HL-60 (cell line): ENCODE measurements at regions not wholly inside any gene's neighbourhood (a gene's known extent, or its start where the extent isn't known, plus 50 kb on each side); places are given as distances from the start of the nearest gene placed in this dataset.

Experiments used
- POLR2AphosphoS5 ChIP-seq: IDR thresholded peaks from 2 replicates; pipeline ENCODE4 v1.6.1; 2012; ENCODE audit warnings: low read depth
- TF ChIP-seq, protein P1 (sequence below): IDR thresholded peaks from 2 replicates; pipeline ENCODE4 v1.6.1; 2012; ENCODE audit warnings: low read depth; ENCODE audit not compliant: insufficient replicate concordance
- TF ChIP-seq, protein P2 (sequence below): IDR thresholded peaks from one replicate; pipeline ENCODE4 v1.5.1; 2011; ENCODE audit warnings: low read length, control low read depth, inconsistent platforms; ENCODE audit not compliant: insufficient read depth

DNA sequence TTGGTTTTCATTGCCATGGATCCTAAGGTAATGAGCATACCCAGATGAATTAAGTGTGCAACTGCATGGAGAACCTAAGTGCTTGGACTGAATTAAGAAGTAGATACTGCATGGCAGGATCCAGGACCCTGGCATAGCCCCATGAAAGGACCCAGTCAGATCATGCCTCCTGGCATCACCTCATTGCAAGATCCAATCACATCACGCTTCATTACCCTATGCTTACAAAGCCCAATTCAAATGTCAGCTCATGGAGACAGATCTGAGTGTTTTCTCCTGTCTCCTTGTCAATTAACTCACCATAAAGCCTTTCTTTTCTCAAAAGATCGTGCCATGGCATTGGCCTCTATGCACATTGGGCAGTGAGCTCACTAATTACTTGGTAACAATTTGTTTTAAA is 519.8 kb upstream of the ZNF804A start:
- TF ChIP-seq, protein P1, sequence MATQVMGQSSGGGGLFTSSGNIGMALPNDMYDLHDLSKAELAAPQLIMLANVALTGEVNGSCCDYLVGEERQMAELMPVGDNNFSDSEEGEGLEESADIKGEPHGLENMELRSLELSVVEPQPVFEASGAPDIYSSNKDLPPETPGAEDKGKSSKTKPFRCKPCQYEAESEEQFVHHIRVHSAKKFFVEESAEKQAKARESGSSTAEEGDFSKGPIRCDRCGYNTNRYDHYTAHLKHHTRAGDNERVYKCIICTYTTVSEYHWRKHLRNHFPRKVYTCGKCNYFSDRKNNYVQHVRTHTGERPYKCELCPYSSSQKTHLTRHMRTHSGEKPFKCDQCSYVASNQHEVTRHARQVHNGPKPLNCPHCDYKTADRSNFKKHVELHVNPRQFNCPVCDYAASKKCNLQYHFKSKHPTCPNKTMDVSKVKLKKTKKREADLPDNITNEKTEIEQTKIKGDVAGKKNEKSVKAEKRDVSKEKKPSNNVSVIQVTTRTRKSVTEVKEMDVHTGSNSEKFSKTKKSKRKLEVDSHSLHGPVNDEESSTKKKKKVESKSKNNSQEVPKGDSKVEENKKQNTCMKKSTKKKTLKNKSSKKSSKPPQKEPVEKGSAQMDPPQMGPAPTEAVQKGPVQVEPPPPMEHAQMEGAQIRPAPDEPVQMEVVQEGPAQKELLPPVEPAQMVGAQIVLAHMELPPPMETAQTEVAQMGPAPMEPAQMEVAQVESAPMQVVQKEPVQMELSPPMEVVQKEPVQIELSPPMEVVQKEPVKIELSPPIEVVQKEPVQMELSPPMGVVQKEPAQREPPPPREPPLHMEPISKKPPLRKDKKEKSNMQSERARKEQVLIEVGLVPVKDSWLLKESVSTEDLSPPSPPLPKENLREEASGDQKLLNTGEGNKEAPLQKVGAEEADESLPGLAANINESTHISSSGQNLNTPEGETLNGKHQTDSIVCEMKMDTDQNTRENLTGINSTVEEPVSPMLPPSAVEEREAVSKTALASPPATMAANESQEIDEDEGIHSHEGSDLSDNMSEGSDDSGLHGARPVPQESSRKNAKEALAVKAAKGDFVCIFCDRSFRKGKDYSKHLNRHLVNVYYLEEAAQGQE = no peak
- TF ChIP-seq, protein P2, sequence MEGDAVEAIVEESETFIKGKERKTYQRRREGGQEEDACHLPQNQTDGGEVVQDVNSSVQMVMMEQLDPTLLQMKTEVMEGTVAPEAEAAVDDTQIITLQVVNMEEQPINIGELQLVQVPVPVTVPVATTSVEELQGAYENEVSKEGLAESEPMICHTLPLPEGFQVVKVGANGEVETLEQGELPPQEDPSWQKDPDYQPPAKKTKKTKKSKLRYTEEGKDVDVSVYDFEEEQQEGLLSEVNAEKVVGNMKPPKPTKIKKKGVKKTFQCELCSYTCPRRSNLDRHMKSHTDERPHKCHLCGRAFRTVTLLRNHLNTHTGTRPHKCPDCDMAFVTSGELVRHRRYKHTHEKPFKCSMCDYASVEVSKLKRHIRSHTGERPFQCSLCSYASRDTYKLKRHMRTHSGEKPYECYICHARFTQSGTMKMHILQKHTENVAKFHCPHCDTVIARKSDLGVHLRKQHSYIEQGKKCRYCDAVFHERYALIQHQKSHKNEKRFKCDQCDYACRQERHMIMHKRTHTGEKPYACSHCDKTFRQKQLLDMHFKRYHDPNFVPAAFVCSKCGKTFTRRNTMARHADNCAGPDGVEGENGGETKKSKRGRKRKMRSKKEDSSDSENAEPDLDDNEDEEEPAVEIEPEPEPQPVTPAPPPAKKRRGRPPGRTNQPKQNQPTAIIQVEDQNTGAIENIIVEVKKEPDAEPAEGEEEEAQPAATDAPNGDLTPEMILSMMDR = no peak
- no peak for TF ChIP-seq POLR2AphosphoS5
